ENCODE measurements at regions not wholly inside any gene's neighbourhood (a gene's known extent, or its start where the extent isn't known, plus 50 kb on each side); places are given as distances from the start of the nearest gene placed in this dataset.

DNA sequence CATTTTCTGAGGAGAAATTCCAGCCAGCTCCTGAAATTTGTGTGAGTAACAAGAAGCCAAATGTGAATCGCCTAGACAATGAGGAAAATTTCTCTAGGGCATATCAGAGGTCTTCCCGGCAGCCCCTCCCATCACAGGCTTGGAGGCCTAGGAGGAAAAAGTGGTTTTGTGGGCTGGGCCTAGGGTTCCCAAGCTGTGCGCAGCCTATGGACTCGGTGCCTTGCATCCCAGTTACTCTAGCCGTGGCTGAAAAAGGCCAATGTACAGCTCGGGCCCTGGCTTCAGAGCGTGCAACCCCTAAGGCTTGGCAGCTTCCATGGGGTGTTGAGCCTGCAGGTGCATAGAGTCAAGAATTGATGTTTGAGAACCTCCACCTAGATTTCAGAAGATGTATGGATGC is 556.2 kb upstream of the DSEL start:
- TF ChIP-seq POLR2AphosphoS5 (IDR thresholded peaks at IDR 0.05) = no peak
- TF ChIP-seq, protein P1, sequence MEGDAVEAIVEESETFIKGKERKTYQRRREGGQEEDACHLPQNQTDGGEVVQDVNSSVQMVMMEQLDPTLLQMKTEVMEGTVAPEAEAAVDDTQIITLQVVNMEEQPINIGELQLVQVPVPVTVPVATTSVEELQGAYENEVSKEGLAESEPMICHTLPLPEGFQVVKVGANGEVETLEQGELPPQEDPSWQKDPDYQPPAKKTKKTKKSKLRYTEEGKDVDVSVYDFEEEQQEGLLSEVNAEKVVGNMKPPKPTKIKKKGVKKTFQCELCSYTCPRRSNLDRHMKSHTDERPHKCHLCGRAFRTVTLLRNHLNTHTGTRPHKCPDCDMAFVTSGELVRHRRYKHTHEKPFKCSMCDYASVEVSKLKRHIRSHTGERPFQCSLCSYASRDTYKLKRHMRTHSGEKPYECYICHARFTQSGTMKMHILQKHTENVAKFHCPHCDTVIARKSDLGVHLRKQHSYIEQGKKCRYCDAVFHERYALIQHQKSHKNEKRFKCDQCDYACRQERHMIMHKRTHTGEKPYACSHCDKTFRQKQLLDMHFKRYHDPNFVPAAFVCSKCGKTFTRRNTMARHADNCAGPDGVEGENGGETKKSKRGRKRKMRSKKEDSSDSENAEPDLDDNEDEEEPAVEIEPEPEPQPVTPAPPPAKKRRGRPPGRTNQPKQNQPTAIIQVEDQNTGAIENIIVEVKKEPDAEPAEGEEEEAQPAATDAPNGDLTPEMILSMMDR (IDR thresholded peaks at IDR 0.05) = no peak
- TF ChIP-seq POLR2A (IDR thresholded peaks at IDR 0.05) = no peak

All from upper lobe of left lung (tissue), 4 donors.